ENCODE measurements at regions not wholly inside any gene's neighbourhood (a gene's known extent, or its start where the extent isn't known, plus 50 kb on each side); places are given as distances from the start of the nearest gene placed in this dataset.
"Not testable (repeated sequence)": the region's sequence is repeated elsewhere in the genome, so short reads cannot be mapped to it uniquely, and the experiment has no call there.

DNA sequence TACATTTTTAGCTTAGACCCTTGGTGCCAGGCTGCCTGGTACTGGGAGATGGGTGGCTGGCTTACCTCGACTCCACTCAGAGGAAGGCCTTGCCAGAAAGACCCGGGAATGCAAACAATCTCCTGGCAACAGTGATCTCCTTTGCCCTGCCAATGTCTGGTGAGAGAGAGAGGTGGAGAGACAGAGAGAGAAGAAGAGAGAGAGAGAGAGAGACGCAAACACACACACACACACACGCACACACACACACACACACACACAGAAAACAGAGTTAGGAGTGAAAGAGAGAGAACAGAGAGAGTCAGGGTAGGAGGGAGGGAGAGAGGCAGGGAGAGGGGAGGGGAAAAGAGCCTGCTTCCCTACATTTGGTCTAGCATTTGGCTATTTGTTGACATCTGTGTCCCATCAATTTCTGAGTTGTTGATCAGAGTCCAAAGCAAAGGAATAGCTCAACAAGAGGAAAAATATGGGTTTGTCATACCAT, 181.6 kb upstream of the MAP1B start:
- DNase-seq (no peak), ATAC-seq (no peak)
- Histone ChIP-seq H3K27me3 (ENCODE audit: control insufficient read depth in 2 of 2, insufficient read depth in 2 of 2, low read length in 2 of 2) (no peaks in the 10 kb centered on the region), H3K4me3 (ENCODE audit: low read length) (no peak overlapping the region), H3K4me1 (ENCODE audit: control insufficient read depth in 2 of 2, insufficient read depth in 2 of 2, low read length in 2 of 2) (no peaks in the 10 kb centered on the region), H3K9me3 (ENCODE audit: control insufficient read depth in 2 of 3, low read length in 3 of 3) (peaks cover 0 to 4% (median 0%) of the 10 kb centered on the region in 3 experiments), H3K36me3 (ENCODE audit: control insufficient read depth in 2 of 3, insufficient read depth in 3 of 3, low read length in 3 of 3) (no peaks in the 10 kb centered on the region), H3K27ac (ENCODE audit: low read depth, low read length) (no peak overlapping the region)
- ChIA-PET CTCF (no interaction called here), POLR2A (no interaction called here)
- no peaks in the 10 kb centered on the region for H3K36me3 Mint-ChIP-seq
- H3K4me1 Mint-ChIP-seq, result no peaks in the 10 kb centered on the region
- H3K27me3 Mint-ChIP-seq, result peaks cover 1 to 27% (median 14%) of the 10 kb centered on the region in 5 donors
- H3K9me3 Mint-ChIP-seq, result peaks cover 0 to 26% (median 6%) of the 10 kb centered on the region in 11 donors
- no peak overlapping the region for H3K4me3 Mint-ChIP-seq
- H3K27ac Mint-ChIP-seq, result no peak overlapping the region
- intact Hi-C loops (cut with micrococcal nuclease), result no loop called here

DNA sequence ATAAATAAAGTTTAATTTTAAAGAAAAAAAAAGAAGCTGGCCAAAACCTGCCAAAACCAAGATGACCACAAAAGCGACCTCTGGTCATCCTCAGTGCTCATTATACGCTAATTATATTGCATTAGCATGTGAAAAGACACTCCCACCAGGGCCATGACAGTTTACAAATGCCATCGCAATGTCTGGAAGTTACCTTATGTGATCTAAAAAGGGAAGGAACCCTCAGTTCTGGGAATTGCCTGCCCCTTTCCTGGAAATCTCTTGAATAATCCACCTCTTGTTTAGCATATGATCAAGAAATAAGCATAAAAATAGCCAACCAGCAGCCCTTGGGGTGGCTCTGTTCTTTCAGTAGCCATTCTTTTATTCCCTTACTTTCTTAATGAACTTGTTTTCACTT, 178.3 kb upstream of the MAP1B start:
- Mint-ChIP-seq H3K27ac (no peak overlapping the region), H3K4me3 (no peak overlapping the region), H3K9me3 (peaks cover 2 to 22% (median 7%) of the 10 kb centered on the region in 11 donors), H3K27me3 (peaks cover 3 to 31% (median 20%) of the 10 kb centered on the region in 5 donors), H3K36me3 (no peaks in the 10 kb centered on the region), H3K4me1 (peaks cover 0 to 2% (median 0%) of the 10 kb centered on the region in 7 donors)
- Histone ChIP-seq H3K36me3 (ENCODE audit: control insufficient read depth in 2 of 3, insufficient read depth in 3 of 3, low read length in 3 of 3) (no peaks in the 10 kb centered on the region), H3K9me3 (ENCODE audit: control insufficient read depth in 2 of 3, low read length in 3 of 3) (peaks cover 0 to 4% (median 0%) of the 10 kb centered on the region in 3 experiments), H3K4me1 (ENCODE audit: control insufficient read depth in 2 of 2, insufficient read depth in 2 of 2, low read length in 2 of 2) (no peaks in the 10 kb centered on the region), H3K27ac (ENCODE audit: low read depth, low read length) (no peak overlapping the region), H3K27me3 (ENCODE audit: control insufficient read depth in 2 of 2, insufficient read depth in 2 of 2, low read length in 2 of 2) (no peaks in the 10 kb centered on the region), H3K4me3 (ENCODE audit: low read length) (no peak overlapping the region)
- ChIA-PET POLR2A (no interaction called here), CTCF (no interaction called here)
- intact Hi-C loops (cut with micrococcal nuclease), result no loop called here
- DNase-seq (no peak), ATAC-seq (no peak)

- intact Hi-C loops (cut with micrococcal nuclease); H3K27ac Mint-ChIP-seq; H3K9me3 ChIP-seq (ENCODE audit: control insufficient read depth in 2 of 3, low read length in 3 of 3); CTCF ChIA-PET; H3K36me3 Mint-ChIP-seq; H3K36me3 ChIP-seq (ENCODE audit: control insufficient read depth in 2 of 3, insufficient read depth in 3 of 3, low read length in 3 of 3); H3K4me3 Mint-ChIP-seq; H3K4me1 ChIP-seq (ENCODE audit: control insufficient read depth in 2 of 2, insufficient read depth in 2 of 2, low read length in 2 of 2); H3K4me1 Mint-ChIP-seq; ATAC-seq; POLR2A ChIA-PET; H3K27ac ChIP-seq (ENCODE audit: low read depth, low read length); DNase-seq; H3K4me3 ChIP-seq (ENCODE audit: low read length); H3K27me3 ChIP-seq (ENCODE audit: control insufficient read depth in 2 of 2, insufficient read depth in 2 of 2, low read length in 2 of 2): not testable (repeated sequence)
- peaks cover 3 to 24% (median 12%) of the 10 kb centered on the region in 5 donors for H3K27me3 Mint-ChIP-seq
- peaks cover 2 to 24% (median 6%) of the 10 kb centered on the region in 11 donors for H3K9me3 Mint-ChIP-seq
Observed at GRCh38 chr5:71930554-71930953, 176.7 kb upstream of the MAP1B start.

GRCh38 chr5:71932131-71932654, 175.1 kb upstream of the MAP1B start:
- Histone ChIP-seq H3K36me3 (ENCODE audit: control insufficient read depth in 2 of 3, insufficient read depth in 3 of 3, low read length in 3 of 3) (no peaks in the 10 kb centered on the region), H3K27ac (ENCODE audit: low read depth, low read length) (no peak overlapping the region), H3K9me3 (ENCODE audit: control insufficient read depth in 2 of 3, low read length in 3 of 3) (peaks cover 0 to 2% (median 0%) of the 10 kb centered on the region in 3 experiments), H3K4me1 (ENCODE audit: control insufficient read depth in 2 of 2, insufficient read depth in 2 of 2, low read length in 2 of 2) (no peaks in the 10 kb centered on the region), H3K27me3 (ENCODE audit: control insufficient read depth in 2 of 2, insufficient read depth in 2 of 2, low read length in 2 of 2) (no peaks in the 10 kb centered on the region), H3K4me3 (ENCODE audit: low read length) (no peak overlapping the region)
- intact Hi-C loops (cut with micrococcal nuclease), result no loop called here
- Mint-ChIP-seq H3K4me3 (no peak overlapping the region), H3K36me3 (no peaks in the 10 kb centered on the region), H3K27ac (no peak overlapping the region), H3K9me3 (peaks cover 2 to 19% (median 5%) of the 10 kb centered on the region in 11 donors), H3K4me1 (peaks cover 0 to 2% (median 0%) of the 10 kb centered on the region in 7 donors), H3K27me3 (peaks cover 3 to 16% (median 10%) of the 10 kb centered on the region in 5 donors)
- ChIA-PET POLR2A (no interaction called here), CTCF (no interaction called here)
- no peak for ATAC-seq
- no peak for DNase-seq

DNA sequence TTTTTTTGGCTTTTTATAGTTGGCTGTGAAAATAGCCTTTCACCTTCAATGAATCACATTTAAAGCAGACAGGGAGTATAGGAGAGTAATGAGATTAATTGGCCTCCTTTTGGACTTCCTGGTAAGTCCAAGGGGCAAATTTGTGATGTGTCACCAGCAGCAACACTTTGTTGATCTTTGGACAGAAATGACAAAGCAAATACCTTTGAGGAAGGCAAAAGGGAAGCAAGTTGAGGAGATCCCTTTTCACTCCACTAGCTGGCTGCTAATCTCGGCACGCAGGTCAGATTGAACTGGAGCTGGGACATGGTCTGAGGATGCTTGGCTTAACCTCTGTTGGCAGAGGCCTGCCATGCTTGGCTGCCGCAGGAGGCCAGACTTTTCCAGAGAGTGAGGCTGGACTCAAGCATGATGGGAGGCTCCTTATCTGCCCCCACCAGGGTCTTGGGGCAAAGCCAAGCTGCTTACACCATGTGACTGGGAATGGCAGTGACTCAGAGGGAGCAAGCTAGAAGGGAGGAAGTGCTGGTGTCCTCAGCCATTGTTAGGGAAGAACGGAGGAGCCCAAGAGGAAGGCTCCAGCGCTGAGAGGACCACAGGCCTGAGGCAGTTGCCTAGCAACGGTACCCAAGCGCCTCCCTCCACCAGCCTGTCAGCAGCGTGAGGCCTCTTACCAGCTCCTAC, 174.5 kb upstream of the MAP1B start:
- no peak overlapping the region for H3K27ac ChIP-seq (ENCODE audit: low read depth, low read length)
- Mint-ChIP-seq H3K9me3 (peaks cover 0 to 13% (median 2%) of the 10 kb centered on the region in 11 donors), H3K36me3 (no peaks in the 10 kb centered on the region), H3K4me1 (peaks cover 0 to 2% (median 0%) of the 10 kb centered on the region in 7 donors), H3K27ac (no peak overlapping the region), H3K27me3 (peaks cover 3 to 14% (median 10%) of the 10 kb centered on the region in 5 donors), H3K4me3 (no peak overlapping the region)
- DNase-seq, result no peak
- no peak overlapping the region for H3K4me3 ChIP-seq (ENCODE audit: low read length)
- CTCF ChIA-PET, result no interaction called here
- H3K9me3 ChIP-seq (ENCODE audit: control insufficient read depth in 2 of 3, low read length in 3 of 3), result no peaks in the 10 kb centered on the region
- H3K27me3 ChIP-seq (ENCODE audit: control insufficient read depth in 2 of 2, insufficient read depth in 2 of 2, low read length in 2 of 2), result no peaks in the 10 kb centered on the region
- H3K36me3 ChIP-seq (ENCODE audit: control insufficient read depth in 2 of 3, insufficient read depth in 3 of 3, low read length in 3 of 3), result no peaks in the 10 kb centered on the region
- no peak for ATAC-seq
- intact Hi-C loops (cut with micrococcal nuclease), result no loop called here
- H3K4me1 ChIP-seq (ENCODE audit: control insufficient read depth in 2 of 2, insufficient read depth in 2 of 2, low read length in 2 of 2), result no peaks in the 10 kb centered on the region
- POLR2A ChIA-PET, result no interaction called here

- H3K27me3 ChIP-seq (ENCODE audit: control insufficient read depth in 2 of 2, insufficient read depth in 2 of 2, low read length in 2 of 2), result no peaks in the 10 kb centered on the region
- no peaks in the 10 kb centered on the region for H3K4me1 ChIP-seq (ENCODE audit: control insufficient read depth in 2 of 2, insufficient read depth in 2 of 2, low read length in 2 of 2)
- POLR2A ChIA-PET, result no interaction called here
- DNase-seq (no peak), ATAC-seq (no peak)
- H3K36me3 ChIP-seq (ENCODE audit: control insufficient read depth in 2 of 3, insufficient read depth in 3 of 3, low read length in 3 of 3), result no peaks in the 10 kb centered on the region
- no peaks in the 10 kb centered on the region for H3K9me3 ChIP-seq (ENCODE audit: control insufficient read depth in 2 of 3, low read length in 3 of 3)
- no peak overlapping the region for H3K27ac ChIP-seq (ENCODE audit: low read depth, low read length)
- Mint-ChIP-seq H3K36me3 (no peaks in the 10 kb centered on the region), H3K9me3 (peaks cover 0 to 11% (median 2%) of the 10 kb centered on the region in 11 donors), H3K4me3 (no peak overlapping the region), H3K27me3 (peaks cover 3 to 23% (median 19%) of the 10 kb centered on the region in 5 donors), H3K27ac (no peak overlapping the region), H3K4me1 (peaks cover 0 to 2% (median 0%) of the 10 kb centered on the region in 7 donors)
- CTCF ChIA-PET, result no interaction called here
- H3K4me3 ChIP-seq (ENCODE audit: low read length), result no peak overlapping the region
- intact Hi-C loops (cut with micrococcal nuclease), result no loop called here
Observed at GRCh38 chr5:71934322-71934721, 173.0 kb upstream of the MAP1B start.

Measured in naive thymus-derived CD4-positive, alpha-beta T cell (primary cell).